HG02759 (cell line): ENCODE measurements at regions not wholly inside any gene's neighbourhood (a gene's known extent, or its start where the extent isn't known, plus 50 kb on each side); places are given as distances from the start of the nearest gene placed in this dataset.

Source experiments
- ATAC-seq: cut with Tn5 transposase; IDR thresholded peaks from one replicate; pipeline ENCODE4 v1.9.1; 2021; ENCODE audit warnings: mild to moderate bottlenecking, moderate library complexity; ENCODE audit not compliant: unreplicated experiment

DNA sequence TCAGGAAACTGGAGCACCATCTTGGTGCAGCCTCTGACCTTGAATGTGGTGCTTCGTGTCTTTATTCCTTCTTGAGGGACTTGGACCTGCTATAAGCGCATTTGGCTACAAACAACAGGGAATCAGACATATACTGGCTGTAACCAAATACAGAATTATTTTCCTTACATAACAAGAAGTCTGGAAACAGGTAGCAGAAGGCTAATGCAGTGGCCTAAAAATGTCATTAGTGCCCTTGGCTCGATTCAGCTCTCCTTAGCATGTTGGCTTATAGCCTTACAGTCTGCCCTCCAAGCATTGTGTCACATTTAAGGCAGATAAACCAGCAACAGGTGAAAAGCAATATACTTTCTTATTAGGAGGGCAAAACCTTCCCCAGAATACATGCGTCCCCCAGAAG, 655.4 kb downstream of the XIRP2 start:
- no peak for ATAC-seq

DNA sequence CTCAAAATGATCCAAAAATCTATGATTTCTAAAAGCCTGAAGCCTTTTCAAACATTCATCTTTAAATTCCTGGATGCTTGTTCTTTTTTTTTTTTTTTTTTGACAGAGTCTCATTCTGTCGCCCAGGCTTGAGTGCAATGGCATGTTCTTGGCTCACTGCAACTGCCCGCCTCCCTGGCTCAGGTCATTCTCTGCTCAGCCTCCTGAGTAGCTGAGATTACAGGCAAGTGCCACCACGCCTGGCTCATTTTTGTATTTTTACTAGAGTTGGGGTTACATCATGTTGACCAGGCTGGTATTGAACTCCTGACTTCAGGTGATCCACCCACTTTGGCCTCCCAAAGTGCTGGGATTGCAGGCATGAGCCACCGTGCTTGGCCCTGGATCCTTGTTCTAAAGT, 649.5 kb downstream of the XIRP2 start:
- no peak for ATAC-seq

DNA sequence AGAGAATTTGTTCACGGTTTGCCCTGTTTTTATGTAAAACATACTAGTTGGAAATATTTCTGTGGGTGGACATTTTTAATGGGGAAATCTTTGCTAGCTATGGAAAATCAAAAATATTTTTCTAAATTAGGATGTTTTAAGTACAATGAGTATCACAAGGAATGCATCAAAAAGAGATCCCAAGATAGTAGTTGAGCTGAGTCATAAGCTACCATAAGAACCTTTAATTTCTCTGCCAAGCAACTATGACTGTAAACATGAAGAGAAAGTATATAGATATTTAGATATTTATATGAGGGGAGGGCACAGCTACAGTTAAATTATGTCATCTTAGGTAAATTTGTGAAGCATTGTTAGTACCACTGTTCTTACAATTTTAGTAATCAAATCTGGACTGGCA, 646.2 kb downstream of the XIRP2 start:
- no peak for ATAC-seq

DNA sequence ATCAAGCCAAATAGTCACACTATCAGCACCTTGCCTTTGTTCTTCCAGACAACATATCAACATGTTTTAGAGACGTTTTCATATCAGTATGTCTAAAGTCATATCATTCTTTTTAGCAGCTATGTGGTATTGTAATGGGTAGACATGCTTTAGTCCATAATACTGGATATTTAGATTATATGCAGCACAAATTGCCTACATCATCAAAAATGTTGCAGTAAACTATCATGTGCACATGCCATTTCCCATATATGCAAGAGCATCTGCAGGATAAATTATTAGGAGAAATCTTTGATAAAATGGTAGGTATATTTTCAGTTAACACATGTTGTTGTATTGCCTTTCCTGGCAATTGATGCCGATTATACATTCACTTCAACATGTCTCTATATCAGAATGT, 636.5 kb downstream of the XIRP2 start:
- no peak for ATAC-seq

DNA sequence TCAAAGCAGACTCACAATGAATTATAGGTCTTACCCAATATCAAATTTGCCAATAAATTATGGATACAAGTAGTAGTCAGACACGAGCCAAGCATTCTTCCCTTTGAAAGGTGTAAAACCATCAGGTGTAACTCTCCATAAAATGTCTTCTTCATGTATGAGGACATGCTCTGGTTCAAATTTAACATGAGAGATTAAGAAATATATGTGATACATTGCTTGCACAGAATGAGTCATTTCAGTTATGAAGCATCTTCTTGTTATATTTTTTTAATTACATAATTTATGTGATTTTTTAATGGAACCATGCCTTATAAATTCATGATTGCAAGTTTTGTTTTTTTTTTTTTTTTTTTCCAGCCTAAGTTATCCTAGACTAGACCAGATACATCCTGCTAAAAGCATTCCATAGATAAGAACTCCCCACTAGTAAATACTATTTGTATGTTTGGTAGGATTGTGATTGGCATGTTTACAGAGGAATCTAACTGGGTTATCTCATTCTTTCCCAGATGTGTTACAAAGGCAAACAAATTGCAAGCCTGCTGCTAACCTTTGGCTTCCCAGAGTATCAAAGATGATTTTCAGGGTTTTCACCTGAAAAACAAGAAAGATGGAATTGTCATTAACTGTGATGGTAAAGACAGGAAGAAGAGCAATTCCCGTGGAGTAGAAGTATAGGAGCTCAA, 621.9 kb downstream of the XIRP2 start:
- no peak for ATAC-seq

DNA sequence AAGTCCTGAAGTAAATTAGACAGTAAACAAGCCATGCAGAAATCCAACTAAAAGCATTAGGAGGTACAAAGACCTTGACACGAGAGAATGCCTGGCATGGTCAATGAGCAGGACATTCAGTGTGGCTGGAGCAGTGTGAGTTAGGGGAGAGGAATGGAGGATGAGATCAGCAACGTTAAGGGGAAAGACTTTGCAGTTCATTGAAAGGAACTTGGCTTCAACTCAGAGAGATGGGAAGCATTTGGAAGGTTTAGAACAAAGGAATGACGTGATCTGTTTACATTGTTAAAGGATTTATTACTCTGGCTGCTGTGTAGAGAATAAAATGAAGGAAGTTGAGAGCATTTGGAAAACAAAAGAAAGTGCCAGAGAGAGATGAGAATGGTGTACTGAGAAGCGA, 621.3 kb downstream of the XIRP2 start:
- no peak for ATAC-seq

DNA sequence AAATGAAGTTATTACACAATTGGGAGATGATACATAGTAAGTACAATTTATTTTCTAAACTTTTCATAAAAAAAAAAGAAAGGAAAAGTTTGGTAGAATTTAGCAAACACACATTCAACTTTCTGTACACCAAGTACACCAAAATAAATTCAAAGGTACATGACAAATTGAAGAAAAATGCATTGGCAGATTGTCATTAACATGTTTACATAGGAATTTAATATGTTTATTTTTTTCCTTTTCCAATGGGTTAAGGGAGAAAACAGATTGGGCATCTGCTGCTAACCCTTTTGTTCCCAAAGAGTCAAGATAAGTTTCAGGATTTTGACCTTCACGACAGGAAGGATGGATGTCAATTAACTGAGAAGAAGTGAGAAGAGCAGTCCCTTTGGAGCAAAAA, 620.4 kb downstream of the XIRP2 start:
- no peak for ATAC-seq

DNA sequence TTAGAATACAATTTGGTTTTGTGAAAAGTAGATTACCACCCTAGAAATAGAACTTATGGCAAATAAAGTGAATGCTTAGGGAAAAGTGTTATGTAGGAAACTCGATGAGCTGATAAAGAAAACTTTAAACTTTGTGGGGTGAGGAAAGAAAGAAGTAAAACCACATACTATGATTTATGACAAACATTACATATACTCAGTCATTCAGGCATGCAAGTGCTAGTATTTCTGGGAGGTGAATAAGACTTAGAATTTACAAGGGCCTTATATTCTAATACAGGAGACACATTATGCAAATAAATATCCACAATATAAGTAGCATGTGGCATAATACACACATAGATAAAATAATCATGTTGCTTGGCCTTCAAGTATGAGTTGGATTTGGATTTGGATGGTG, 618.1 kb downstream of the XIRP2 start:
- no peak for ATAC-seq

DNA sequence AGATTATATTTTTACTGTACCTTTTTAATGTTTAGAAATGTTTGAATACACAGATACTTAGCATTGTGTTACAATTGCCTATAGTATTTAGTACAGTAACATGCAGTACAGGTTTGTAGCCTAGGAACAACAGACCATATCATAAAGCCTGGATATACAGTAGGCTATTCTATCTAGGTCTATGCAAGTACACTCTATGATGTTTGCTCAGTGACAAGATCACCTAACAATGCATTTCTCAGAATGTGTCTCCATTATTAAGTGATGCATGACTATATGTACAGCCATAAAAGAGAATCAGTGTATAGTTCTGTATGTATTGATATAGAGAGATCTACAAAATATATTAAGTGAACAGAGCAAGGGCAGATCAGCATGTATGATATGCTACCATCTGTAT, 616.4 kb downstream of the XIRP2 start:
- ATAC-seq = no peak

DNA sequence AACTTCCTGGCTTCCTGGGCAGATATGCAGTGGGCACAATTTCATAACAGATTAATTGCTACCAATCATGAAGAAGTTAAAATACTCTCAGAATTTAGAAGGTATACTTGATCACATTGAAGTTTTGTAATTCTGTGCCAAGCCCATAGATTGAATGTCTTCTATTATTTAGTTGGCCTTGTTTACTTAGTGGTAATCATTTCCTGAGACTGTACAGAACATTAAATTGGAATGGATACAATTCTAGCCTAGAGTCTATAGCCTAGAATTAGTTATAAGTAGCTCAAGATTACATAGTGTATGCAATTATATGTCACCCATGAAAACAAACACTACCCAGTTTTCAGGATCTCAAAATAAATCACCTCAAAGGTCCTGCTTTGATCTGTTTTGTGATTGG, 615.8 kb downstream of the XIRP2 start:
- ATAC-seq = no peak

DNA sequence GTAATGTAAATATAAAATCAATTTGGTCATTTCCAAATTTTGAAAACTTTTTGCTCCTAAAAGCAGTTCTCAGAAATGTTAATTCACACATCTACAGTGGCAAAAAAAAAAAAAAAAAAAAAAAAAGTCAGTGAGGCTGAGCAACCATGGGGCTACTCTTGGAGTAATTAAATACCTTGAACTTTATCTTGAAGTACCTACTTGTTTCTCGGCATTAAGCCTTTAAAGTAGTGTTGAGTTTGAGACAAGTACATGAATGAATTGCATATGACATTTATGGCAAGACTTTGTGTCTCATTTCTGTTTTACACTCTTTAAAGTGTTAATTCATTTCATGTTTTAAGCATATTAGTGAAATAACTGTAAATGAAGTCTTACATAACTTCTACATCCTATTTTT, 613.3 kb downstream of the XIRP2 start:
- ATAC-seq = no peak

DNA sequence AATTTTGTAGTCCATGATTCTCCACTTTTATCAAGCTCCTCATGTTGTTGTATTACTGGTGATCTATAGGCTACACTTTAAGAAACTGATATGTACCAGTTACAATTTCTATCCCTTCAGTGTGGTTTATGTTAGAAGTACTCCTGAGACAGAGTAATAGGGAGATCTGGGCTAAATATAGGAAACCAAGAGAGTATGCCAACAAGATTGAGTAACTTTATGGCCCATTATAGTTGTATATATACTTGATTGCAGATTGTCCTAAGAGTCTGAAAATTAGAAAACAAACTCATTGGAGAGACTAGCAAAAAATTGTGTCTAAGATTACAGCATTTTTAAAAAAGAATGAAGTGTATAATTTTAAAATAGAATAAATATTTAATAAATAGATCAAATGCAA, 605.6 kb downstream of the XIRP2 start:
- no peak for ATAC-seq

DNA sequence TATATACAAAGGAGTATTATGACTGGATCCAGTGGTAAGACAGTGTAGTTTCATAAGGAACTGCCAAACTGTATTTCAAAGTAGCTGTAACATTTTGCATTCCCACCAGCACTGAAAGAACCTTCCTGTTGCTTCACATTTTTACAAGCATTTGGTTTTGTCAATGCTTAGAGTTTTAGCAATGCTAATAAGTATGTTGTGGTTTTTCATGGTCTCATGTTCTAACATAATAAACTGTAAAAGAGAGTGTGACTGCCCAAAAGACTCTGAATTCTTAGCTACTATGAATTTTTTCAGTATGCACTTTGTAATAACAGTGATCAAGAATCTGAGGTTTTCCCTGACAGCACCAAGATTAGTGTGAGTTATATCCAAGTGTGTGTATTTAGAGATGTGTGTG, 604.2 kb downstream of the XIRP2 start:
- ATAC-seq = no peak

DNA sequence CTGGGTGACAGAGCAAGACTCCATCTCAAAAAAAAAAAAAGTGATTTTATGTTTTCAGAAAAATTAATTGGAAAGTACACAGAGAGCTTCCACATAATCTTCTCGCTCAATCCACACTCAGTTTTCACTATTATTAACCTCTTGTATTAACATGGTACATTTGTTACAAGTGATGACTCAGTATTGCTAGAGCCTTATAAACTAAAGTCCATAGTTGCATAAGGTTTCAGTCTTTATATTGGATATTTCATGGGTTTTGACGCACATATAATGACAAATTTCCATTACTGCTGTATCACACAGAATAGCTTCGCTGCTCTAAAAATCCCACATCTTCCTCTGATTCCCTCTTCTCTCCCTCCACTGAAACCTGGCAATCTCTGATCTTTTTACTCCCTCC, 603.5 kb downstream of the XIRP2 start:
- no peak for ATAC-seq

DNA sequence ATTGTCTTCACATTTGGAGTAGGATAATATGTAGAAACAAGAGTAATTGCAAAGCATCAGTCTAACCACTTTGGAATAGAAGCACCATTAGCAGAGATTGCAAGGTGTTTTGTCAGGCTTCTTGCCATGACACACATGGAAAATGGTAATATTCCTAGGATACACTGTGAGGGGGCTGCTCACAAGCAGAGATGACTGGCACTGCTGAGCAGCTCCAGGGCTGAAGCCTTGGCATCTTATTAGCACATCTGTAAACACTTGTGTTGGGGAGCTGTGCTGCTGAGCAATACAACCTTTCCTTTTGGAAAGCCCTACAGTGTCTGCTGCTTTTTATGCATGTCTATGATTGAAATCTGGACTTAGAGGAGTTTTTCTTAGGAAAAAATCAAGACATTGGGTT, 602.2 kb downstream of the XIRP2 start:
- no peak for ATAC-seq

DNA sequence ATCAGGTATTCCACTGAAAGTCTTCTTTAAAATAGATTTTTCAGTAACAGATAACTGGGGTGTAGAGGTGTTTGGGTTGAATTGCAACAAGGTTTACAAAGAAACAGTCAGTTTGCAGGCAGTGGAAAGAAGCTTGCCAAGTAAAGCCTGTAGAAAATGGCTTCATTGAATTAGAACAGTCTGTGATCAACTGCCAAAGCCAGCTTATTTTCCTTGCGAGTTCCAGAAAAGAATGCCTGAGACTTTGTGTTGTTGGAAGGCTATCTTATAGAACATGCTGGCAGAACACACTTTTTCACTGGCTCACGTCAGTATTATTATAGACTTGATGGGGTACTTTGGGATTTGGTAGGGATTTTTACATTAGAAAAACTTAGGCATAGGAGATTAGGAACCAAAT, 601.0 kb downstream of the XIRP2 start:
- ATAC-seq = no peak

DNA sequence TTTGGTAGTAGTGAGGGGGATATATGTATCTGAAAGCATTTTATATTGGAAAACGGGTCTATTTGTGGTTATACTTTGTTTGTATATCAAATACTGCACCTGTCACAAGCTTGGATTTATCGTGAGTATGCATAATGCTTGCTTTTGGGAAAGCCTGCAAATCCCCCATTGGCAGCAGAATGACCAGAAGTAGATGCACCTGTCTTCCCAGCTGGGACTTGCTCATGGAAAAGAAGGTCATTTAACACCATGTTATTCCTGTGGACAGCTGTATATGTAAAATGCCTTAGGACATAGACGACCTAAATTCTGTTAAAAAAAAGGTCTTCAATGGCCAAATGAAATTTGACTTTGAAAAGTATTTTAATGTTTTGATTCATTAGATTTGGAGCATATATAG, 599.4 kb downstream of the XIRP2 start:
- no peak for ATAC-seq

DNA sequence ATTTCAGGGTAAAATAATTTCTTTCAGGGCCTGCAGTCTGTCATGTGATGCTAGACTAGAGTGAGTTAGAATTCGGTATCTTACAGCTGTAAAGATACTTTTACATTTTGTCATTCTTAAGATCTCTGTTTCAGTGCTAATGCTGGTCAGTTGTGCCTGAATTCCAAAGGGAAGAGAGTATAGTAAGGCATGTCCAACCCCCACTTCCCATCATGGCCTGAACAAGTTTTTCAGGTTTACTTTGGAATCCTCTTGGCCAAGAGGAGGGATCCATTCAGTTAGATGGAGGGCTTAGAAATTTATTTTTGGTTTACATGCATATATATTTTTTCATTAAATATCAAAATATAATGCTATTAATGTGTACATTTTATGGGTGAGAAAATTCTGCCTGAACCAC, 596.6 kb downstream of the XIRP2 start:
- ATAC-seq = no peak

DNA sequence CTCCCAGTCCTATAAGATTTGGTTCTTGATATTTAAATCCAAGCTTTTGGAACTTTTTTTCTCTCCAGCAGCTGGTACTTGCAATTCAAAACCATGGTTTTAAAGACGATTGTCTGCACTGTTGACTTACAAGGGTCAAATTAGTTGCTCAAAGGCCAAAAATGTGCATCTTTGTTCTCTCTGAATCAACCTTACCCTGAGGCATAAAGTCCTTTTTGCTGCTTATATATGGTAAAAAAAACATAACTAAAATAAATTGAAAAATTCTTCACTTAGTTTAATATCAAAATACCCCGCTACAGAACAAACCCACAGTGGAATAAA, 592.7 kb downstream of the XIRP2 start:
- ATAC-seq = no peak

DNA sequence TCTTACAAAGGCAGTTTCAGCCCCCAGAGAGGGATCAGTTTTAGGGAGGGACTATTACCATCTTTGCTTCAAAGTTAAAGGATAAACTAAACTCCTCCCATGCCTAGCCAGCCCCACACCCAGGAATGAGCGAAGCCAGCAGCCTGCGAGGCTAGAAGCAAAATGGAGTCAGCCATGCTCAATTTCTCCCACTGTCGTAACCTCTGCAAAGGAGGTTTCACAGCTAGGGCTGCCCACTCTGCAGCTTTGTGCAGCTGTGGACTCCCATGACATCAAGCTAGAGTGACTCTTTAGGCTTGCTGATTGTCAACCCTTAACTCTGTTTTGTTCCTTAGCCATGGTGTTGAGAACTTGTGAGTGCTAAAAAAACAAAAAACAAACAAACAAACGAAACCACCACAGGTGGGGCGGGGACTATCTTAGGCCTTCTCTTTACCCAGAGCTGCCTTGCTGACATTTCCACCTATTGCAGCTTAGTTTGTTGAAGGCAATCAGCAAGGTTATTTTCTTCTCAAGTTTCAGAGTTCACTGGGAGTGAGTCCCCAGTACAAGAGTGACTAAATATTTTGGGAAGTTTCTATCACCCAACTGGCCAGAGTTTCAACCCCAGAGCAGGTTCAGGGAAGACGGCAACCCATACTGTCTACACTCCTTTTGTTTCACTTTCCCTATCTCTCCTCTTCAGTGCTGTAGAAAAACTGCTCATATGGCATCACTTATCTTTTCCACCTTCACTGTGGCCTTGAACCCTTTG, 592.1 kb downstream of the XIRP2 start:
- no peak for ATAC-seq

DNA sequence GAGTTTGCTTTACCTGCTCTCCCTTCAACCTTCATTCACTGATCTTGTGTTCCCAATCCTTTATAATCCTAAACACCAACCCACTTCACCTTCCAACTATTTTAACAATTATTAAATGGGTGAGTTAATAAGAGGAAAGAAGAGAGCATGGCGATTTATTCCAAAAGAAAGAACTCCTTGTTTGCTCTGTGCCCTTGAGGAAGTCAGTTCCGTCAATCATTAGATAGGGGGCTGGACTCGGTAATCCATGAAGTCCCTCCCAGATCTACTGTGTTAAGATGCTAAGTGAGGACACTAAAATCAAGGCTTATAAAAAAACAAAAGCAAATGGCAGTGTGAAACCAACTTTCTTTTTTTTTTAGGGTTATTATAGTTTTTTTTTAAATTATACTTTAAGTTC, 589.9 kb downstream of the XIRP2 start:
- ATAC-seq = no peak

DNA sequence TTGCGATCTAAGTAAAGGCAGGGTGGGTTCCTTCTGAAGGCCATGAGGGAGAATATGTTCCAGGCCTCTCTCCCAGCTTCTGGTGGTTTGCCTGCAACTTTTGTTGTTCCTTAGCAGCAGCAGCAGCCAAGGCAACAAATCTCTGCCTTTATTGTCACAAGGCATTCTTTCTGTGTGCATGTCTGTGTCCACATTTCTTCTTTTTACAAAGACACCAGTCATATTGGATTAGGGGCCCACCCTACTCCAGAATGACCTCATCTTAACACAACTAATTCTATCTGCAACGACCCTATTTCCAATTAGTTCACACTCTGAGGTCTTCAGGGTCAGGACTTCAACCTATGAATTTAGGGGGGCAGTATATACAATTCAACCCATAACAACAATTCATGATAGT, 587.5 kb downstream of the XIRP2 start:
- ATAC-seq = no peak

DNA sequence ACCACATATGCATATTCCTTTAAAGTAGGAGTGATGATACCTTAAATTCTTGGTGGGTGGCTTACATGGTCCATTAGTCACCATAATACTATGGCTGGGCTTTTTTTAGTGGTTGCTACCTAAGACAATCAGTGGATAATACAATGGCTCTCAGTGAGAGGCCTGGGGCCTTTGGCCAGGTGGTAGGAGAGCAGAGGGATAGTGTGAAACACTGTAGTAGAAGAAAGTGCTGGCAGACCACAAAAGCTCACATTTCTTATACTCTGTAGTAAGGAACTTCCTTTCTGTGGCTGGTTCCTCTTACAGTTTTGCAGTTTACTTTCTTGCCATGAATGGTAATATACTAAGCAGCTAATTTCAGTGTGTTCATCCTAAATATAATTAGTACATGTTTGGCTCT, 583.5 kb downstream of the XIRP2 start:
- no peak for ATAC-seq
